ENCODE measurements at regions not wholly inside any gene's neighbourhood (a gene's known extent, or its start where the extent isn't known, plus 50 kb on each side); places are given as distances from the start of the nearest gene placed in this dataset.
A peak's percentile ranks its signal among the peaks of the same experiment; 100 is the strongest.
"Not testable (repeated sequence)": the region's sequence is repeated elsewhere in the genome, so short reads cannot be mapped to it uniquely, and the experiment has no call there.

DNA sequence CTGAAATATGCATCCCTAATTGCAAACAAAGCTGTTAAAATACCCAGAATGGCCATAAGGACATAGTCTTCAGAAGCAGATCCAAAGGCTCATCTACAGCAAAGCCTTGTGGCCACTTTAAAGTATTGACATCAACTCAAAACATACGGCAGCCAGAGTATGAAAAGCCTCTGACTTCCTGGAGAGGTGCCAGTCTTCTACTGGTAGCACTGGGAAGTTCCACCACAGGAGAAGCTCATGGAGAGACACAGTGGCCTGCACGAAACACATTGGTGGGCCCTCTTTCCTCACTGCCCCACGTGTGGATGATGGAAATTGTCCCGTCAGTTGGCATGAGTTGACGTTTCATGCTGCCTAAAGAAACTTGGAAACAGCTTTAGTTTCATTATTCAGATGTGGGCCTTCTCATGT, 202.6 kb upstream of the HEY2 start:
- no peak for DNase-seq (ENCODE audit: low spot score)

GRCh38 chr6:125547381-125547780, 202.1 kb upstream of the HEY2 start:
- no peak for DNase-seq (ENCODE audit: low spot score)

DNA sequence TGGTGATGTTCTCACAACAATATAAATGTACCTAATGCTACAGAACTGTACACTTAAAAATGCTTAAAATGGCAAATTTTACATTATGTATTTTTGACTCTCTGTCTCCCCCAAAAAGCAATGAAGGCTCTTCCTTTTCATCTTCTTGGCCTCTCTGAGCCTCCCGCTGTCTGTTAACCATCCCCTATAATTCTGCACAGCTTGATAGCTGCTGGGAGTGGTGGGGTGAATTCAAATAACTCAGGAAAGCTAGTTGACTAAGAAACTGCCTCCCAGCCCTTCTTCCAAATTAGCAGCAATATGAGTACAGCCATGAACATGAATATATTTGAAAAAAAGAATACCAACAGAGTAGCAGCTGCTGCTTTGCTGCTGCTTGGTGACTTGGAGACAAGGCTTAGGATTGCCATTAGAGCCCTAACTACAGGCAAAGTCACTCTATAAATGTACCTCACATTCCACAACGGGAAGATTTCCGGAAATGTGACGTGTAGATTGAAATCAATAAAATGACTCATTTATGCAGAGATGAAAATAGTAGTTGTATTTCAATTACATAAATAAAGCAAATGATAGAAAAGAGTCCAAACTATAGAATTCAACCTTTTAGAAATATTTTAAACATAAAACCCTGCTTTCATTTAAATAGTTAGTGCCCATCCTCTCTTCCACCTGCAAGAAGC, 200.1 kb upstream of the HEY2 start:
- no peak for DNase-seq (ENCODE audit: low spot score)

DNA sequence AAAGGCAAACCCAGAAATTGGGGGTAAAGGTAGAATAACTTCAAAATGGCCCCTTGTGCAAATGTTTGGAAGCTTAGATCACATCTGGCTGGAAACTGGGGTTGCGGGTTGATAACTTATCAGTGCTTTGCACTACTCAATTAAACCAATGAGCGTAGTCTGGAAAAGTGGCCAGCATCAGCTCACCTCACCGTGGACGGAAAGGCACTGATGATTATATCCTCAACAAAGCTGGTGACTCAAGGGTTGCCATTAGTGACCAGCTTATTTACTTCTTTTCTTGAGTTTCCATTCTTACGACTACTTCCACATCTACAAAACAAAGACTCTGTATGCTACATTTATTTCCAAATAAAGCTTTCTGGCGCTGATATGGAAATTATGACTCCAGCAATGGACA, 198.5 kb upstream of the HEY2 start:
- no peak for DNase-seq (ENCODE audit: low spot score)

DNA sequence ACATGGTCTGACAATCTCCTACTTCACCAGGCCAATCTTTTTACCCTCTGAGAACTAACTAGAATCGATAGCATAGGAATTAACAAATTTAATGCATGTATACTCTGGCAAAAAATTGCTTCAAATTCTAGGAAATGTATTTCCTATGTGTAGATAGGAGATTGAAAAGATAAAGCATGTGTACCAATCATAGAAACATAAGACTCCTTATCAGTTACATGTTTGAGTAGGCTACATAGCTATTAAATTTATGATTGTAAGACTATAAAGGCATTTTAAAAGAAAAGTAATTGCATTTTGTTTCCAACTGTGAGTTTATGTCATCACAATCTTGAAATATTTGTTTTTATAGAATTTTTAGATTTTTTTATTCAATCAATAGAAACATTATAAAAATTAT, 196.6 kb upstream of the HEY2 start:
- DNase-seq (ENCODE audit: low spot score) = no peak

DNA sequence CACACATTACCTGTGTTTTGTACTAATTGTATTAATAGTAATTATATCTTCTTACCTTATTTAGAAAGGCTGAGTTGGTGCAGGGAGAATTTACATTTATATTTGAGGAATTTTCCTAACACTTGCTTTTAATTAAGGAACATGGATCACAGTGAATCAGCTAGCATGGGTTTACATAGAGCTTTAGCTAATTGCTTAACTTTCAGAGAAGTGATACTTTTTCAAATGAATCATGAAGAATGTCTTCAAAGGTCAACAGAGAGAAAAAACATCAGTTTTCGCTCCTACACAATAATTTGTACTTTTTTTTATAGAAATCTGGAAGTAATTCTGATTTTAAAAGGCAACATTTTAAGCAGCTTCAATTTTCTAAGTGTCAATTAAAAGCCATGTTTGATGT, 195.0 kb upstream of the HEY2 start:
- DNase-seq (ENCODE audit: low spot score) = no peak

- no peak for DNase-seq (ENCODE audit: low spot score)
Measured at GRCh38 chr6:125558241-125558843, 191.1 kb upstream of the HEY2 start.

- DNase-seq (ENCODE audit: low spot score) = no peak
Measured at GRCh38 chr6:125558907-125559306, 190.5 kb upstream of the HEY2 start.

- no peak for DNase-seq (ENCODE audit: low spot score)
Measured at GRCh38 chr6:125562156-125562555, 187.3 kb upstream of the HEY2 start.

DNA sequence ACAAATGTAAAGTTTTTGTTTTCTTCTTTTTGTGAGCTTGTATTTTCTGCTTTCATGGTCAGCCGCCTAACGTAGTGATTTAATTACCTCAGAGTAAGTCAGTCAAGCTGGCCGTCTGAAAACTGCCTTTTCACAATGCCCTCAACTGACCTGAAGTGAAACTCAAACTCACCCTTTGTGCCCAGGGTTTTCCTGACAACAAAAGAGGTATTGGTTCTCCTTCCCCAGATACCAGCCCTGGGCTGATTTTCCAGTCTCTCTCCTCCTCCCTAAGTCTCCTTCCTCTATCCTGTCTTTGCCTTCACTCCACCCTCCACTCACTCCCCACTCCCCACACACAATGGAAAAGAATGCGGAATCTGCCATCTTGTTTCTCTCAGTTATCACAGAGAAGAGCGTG, 184.5 kb upstream of the HEY2 start:
- no peak for DNase-seq (ENCODE audit: low spot score)

DNA sequence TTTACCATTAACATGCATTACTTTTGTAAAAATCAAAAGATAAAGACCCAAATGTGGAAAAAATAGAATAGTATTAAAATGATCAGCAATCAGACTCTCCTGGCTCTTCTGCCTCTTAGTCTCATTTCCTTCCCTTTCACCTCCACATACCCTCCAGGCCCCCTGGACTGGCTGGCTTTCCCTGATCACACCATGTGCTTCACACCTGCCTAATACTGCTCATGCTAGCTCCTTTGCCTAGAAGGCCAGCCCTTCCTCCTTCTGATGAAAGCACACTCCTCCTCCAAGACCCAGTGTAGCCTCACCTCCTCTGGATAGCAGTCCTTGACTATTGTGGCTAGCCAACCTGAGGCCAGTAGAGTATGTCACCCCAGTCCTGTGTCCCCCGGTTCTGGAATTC, 182.0 kb upstream of the HEY2 start:
- DNase-seq (ENCODE audit: low spot score) = no peak

DNA sequence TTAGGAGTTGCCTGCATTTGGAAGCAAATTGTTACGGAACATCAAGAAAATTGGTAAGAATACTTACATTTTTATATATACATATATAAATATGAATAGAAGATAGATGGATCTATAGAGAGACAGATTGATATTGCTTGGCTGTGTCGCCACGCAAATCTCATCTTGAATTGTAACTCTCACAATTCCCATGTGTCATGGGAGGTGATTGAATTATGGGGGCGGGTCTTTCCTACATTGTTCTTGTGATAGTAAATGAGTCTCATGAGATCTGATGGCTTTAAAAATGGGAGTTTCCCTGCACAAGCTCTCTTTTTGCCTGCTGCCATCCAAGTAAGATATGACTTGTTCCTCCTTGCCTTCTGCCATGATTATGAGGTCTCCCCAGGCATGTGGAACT, 180.8 kb upstream of the HEY2 start:
- DNase-seq (ENCODE audit: low spot score) = no peak

DNA sequence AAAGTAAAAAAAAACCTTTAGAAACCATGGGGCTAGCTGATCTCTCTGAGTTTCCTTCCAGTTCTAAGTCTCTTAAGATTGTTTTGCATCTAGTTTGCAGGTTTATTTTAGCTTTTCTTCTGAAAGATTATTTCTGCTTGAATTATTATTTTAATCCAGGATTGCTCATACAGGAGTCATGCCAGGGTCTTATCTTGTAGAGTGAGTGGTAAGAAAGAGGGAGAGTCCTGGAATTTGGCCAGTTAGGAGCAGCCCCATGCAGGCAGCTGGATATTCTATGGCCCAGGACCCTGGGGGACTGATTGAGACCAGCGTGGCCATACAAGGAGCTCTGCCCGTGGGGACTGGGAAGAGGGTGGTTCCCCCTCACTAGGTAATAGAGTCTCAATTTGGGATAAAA, 178.9 kb upstream of the HEY2 start:
- DNase-seq (ENCODE audit: low spot score) = no peak

GRCh38 chr6:125571207-125571755, 178.2 kb upstream of the HEY2 start:
- no peak for DNase-seq (ENCODE audit: low spot score)

DNA sequence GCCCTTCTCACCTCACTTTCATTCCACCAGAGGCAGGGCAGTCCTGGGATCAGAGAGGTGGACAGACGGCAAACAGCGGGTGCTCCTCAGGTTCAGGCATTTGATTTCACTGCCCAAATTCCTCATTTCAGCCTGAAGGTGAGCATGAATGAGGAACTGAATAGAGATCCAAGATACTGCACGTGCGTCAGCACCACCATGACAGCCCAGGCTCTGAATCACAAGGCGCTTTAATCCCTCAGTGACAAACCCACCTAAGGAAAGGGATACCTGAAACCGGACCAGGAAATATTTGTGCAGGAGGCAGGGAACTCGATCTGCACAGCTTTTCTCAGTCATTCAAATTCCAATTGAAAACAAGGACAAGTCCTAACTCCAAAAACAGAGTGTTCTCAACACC, 174.8 kb upstream of the HEY2 start:
- no peak for DNase-seq (ENCODE audit: low spot score)

DNA sequence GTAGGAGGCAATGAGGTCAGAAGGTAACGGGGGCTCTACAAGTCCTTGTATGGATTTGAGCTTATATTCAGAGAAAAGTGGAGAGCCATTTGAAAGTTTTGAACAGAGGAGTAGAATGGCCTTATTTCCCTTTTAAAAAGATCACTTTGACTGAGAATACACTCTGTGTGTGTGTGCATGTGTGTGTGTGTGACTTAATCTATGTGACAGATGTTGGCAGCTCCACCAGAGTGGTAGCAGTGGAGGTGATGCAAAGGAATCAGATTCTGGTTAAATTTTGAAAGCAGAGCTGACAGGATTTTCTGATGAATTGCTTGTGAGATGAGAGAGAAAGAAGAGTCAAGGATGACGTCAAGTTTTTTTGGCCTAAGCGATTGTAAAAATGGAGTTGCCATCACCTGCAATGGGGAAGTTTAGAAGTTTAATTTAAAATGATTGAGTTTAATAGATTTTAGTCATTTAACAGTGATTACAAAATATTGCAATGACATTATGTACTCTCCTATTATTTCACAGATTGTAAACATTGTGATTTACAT, 172.2 kb upstream of the HEY2 start:
- DNase-seq (ENCODE audit: low spot score) = no peak

GRCh38 chr6:125584468-125584939, 164.9 kb upstream of the HEY2 start:
- DNase-seq (ENCODE audit: low spot score) = peak; percentile 8

DNA sequence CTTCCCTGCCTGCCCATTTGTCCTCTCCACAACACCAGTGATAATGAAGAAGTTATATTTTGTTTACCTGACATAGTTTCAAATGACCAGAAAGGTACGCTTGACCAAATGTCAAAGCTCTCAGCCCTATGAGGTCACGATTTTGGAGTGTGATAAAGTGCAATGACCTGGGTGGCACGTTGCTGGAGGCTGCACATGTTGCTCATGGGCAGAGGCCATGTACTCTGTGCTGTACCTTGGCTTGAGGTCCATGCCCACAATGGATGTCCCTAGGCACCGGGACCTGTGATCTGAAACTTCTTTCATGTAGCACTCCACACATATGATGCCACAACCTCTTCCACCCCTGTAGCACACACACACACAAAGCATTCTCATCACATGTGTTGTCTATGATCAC, 164.0 kb upstream of the HEY2 start:
- no peak for DNase-seq (ENCODE audit: low spot score)

- DNase-seq (ENCODE audit: low spot score) = no peak
Measured at GRCh38 chr6:125586074-125586473, 163.4 kb upstream of the HEY2 start.

- no peak for DNase-seq (ENCODE audit: low spot score)
Measured at GRCh38 chr6:125586605-125587004, 162.8 kb upstream of the HEY2 start.

DNA sequence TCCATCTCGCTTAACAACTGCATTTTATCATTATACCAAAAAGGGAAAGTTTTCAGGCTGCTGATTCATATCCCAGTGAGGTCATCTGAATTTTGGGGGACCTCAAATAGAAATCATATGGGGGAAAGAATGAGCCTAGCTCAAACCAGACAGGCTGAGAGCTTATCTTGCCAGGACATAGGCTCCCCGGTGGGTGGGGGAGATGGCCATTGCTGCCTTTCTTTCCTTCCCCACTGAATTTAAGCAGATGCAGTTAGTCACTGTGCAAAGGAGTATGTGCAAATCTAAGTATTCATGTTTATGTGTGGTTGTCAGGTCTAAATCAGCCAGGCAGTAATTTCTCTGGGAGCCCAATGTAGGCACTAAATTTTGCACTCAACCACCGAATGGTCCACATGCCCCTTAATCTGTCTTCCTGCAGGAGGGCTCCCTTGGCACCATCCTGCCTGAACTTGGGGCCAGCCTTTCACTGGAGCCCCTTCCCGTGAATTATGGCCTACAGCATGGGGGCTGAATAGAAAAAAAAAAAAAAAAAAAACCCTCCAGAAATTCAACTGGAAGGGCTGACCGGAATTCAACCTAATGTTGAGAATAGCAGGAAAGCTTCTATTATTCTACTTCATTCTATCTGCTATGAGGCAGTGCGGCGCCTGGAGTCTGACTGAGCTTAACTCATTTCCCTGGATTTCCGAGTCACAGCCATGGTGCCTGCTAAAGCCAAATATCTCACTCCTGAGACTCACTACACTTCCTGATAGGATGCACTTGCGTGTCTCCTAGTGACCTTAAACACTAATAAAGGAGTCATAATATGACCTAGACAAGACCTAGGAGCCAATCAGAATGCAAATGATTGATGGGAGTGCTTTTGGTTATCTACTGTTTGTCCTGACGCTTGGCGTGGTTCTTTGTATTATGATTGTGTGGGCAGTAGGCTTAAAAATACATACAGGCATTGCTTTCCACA, 161.5 kb upstream of the HEY2 start:
- no peak for DNase-seq (ENCODE audit: low spot score)

DNA sequence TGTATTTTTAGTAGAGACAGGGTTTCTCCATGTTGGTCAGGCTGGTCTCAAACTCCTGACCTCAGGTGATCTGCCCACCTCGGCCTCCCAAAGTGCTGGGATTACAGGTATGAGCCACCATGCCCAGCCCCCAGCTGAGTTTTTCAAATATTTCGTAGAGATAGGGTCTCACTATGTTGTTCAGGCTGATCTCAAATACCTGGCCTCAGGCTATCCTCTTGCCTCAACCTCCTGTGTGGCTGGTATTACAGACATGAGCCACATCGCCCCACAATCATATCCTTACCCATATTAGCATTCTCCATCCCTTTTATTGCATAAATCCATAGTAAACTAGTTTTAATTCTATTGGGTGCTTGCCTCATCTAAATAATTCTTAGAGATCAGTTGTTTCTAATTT, 157.6 kb upstream of the HEY2 start:
- DNase-seq (ENCODE audit: low spot score) = not testable (repeated sequence)
